Subcutaneous abdominal adipose tissue (tissue), 5 donors: ENCODE measurements at regions not wholly inside any gene's neighbourhood (a gene's known extent, or its start where the extent isn't known, plus 50 kb on each side); places are given as distances from the start of the nearest gene placed in this dataset.

Experiments
- H3K27ac ChIP-seq: one replicate; pipeline ENCODE4 v1.7.0; 2013; ENCODE audit warnings: low read depth, mild to moderate bottlenecking, inconsistent platforms, low read length, moderate library complexity
- H3K27me3 ChIP-seq, 5 donors: one replicate each; pipeline ENCODE4 v1.7.0; 2013; ENCODE audit warnings: low read length in 5 of 5, inconsistent platforms in 1 of 5; ENCODE audit not compliant: control insufficient read depth in 5 of 5, insufficient read depth in 4 of 5
- H3K36me3 ChIP-seq, 5 donors: one replicate each; pipeline ENCODE4 v1.7.0; 2013; ENCODE audit warnings: low read length in 5 of 5; ENCODE audit not compliant: control insufficient read depth in 5 of 5, insufficient read depth in 5 of 5
- H3K4me1 ChIP-seq, 5 donors: one replicate each; pipeline ENCODE4 v1.7.0; 2013; ENCODE audit warnings: low read length in 5 of 5, mild to moderate bottlenecking in 3 of 5, moderate library complexity in 1 of 5; ENCODE audit not compliant: control insufficient read depth in 5 of 5, insufficient read depth in 5 of 5
- H3K4me3 ChIP-seq, 5 donors: one replicate each; pipeline ENCODE4 v1.7.0; 2013; ENCODE audit warnings: low read length in 5 of 5, low read depth in 1 of 5
- H3K9ac ChIP-seq, 5 donors: one replicate each; pipeline ENCODE4 v1.7.0; 2013; ENCODE audit warnings: low read length in 5 of 5, mild to moderate bottlenecking in 4 of 5, moderate library complexity in 3 of 5
- H3K9me3 ChIP-seq, 5 donors: one replicate each; pipeline ENCODE4 v1.7.0; 2013; ENCODE audit warnings: low read length in 5 of 5; ENCODE audit not compliant: control insufficient read depth in 5 of 5
- donor health status: healthy.
- donor health status: healthy.
- donor health status: healthy.
- donor health status: healthy.
- donor health status: healthy.

DNA sequence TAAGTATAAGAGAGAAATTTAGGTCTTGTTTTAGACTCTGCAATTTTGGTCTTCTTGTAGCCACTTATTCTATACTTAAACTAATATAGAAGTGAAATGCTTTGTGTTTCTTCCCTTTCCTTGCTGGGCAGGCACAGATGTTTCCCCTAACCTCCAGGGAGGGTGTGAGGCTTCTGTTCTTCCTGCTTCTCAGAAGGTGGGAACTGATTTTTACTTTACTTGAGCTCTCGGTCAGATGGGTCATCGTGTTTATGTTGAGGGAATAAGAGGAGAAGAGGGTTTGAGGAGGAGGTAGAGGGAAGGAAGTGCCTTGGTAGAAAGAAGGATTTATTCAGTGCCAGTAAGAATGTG lies 92.5 kb upstream of the CXCR4 start:
- no peak overlapping the region for H3K9ac ChIP-seq
- no peak overlapping the region for H3K4me3 ChIP-seq
- H3K9me3 ChIP-seq: peaks cover 0 to 5% (median 0%) of the 10 kb centered on the region in 5 donors
- no peak overlapping the region for H3K27ac ChIP-seq
- no peaks in the 10 kb centered on the region for H3K36me3 ChIP-seq
- peaks cover 0 to 2% (median 0%) of the 10 kb centered on the region in 5 donors for H3K27me3 ChIP-seq
- peaks cover 0 to 22% (median 8%) of the 10 kb centered on the region in 5 donors for H3K4me1 ChIP-seq

DNA sequence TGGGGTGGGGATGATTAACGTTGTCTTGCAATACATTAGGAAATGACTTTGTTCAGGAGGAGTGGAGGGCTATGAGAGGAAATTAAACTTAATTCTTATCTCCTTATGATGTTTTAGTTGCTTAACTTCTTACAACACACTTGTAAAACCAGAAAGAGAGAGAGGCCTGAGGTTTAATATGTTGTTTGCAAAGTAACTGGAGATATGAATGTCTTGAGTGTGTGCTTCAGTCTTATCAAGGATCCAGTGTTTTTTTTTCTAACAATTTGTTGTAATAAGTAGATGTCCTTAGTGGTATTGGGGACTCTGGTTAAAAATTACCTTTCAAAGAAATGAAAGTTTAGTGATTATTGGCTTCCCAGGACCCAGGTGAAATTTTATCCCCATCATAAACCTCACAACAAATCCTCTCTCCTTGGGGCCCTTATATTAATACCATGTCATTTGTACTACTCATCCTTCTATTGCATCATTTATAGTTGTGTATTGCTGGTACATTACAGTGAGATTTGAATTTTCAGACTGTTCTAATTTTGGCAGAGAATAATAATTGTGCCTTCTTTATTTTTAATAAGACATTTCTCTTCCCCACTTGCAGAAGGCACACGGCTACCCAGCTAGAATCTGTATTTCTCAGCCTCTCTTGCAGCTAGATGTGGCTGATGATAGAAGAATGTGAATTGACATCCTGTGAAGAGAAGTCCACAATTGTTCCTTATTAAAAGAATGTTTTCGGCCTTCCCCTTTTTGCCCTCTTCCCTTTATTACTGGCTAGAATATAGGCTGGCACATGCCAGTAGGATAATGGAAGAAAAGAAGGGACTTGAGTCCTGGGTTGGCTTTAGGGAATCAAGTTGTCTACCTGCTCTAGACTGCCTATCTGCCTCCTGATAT lies 91.9 kb upstream of the CXCR4 start:
- H3K9me3 ChIP-seq: peaks cover 0 to 5% (median 0%) of the 10 kb centered on the region in 5 donors
- no peak overlapping the region for H3K9ac ChIP-seq
- H3K36me3 ChIP-seq: no peaks in the 10 kb centered on the region
- no peak overlapping the region for H3K4me3 ChIP-seq
- peaks cover 0 to 2% (median 0%) of the 10 kb centered on the region in 5 donors for H3K27me3 ChIP-seq
- H3K4me1 ChIP-seq: peaks cover 0 to 22% (median 8%) of the 10 kb centered on the region in 5 donors
- H3K27ac ChIP-seq: no peak overlapping the region

- Histone ChIP-seq H3K27ac (no peak overlapping the region), H3K27me3 (peaks cover 0 to 2% (median 0%) of the 10 kb centered on the region in 5 donors), H3K36me3 (no peaks in the 10 kb centered on the region), H3K9me3 (peaks cover 0 to 5% (median 0%) of the 10 kb centered on the region in 5 donors), H3K4me1 (peaks cover 0 to 13% (median 3%) of the 10 kb centered on the region in 5 donors), H3K4me3 (no peak overlapping the region), H3K9ac (no peak overlapping the region)
Observed at GRCh38 chr2:136208682-136209420, 90.9 kb upstream of the CXCR4 start.

DNA sequence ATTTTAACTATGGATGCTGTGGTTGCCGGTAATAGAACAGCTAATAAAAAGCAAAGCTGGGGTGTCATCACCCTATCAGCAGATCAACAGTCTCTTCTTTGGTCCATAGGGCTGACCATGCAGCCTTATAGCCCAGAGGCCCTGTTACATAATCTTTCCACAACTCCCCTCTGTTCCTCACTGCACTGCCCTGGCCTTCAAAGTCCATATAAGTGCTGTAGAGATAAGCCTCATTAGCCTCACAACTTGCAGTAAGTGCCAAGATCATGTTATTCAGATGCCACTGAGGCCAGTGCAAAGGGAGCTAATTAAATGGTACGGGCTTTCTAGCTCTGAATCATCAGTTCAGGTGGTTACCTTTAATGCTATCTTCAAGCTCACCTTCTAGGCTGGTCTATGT lies 89.7 kb upstream of the CXCR4 start:
- Histone ChIP-seq H3K4me3 (no peak overlapping the region), H3K36me3 (no peaks in the 10 kb centered on the region), H3K27me3 (peaks cover 0 to 2% (median 0%) of the 10 kb centered on the region in 5 donors), H3K4me1 (peaks cover 0 to 11% (median 3%) of the 10 kb centered on the region in 5 donors), H3K27ac (no peak overlapping the region), H3K9me3 (peaks cover 0 to 8% (median 0%) of the 10 kb centered on the region in 5 donors), H3K9ac (no peak overlapping the region)

GRCh38 chr2:136207030-136207623 lies 89.2 kb upstream of the CXCR4 start:
- H3K4me3 ChIP-seq: no peak overlapping the region
- no peak overlapping the region for H3K9ac ChIP-seq
- H3K4me1 ChIP-seq: peaks cover 0 to 11% (median 3%) of the 10 kb centered on the region in 5 donors
- no peak overlapping the region for H3K27ac ChIP-seq
- H3K9me3 ChIP-seq: peaks cover 0 to 9% (median 0%) of the 10 kb centered on the region in 5 donors
- no peaks in the 10 kb centered on the region for H3K36me3 ChIP-seq
- peaks cover 0 to 2% (median 0%) of the 10 kb centered on the region in 5 donors for H3K27me3 ChIP-seq

GRCh38 chr2:136206613-136207012 lies 88.7 kb upstream of the CXCR4 start:
- H3K4me3 ChIP-seq: no peak overlapping the region
- no peak overlapping the region for H3K27ac ChIP-seq
- peaks cover 0 to 11% (median 3%) of the 10 kb centered on the region in 5 donors for H3K4me1 ChIP-seq

GRCh38 chr2:136205615-136206014 lies 87.7 kb upstream of the CXCR4 start:
- Histone ChIP-seq H3K4me3 (no peak overlapping the region), H3K27me3 (peaks cover 0 to 2% (median 0%) of the 10 kb centered on the region in 5 donors), H3K9ac (no peak overlapping the region)

More at GRCh38 chr2:136206613-136207012, 88.7 kb upstream of the CXCR4 start:
- H3K9me3 ChIP-seq: peaks cover 0 to 12% (median 0%) of the 10 kb centered on the region in 5 donors
- H3K27me3 ChIP-seq: peaks cover 0 to 2% (median 0%) of the 10 kb centered on the region in 5 donors
- H3K36me3 ChIP-seq: no peaks in the 10 kb centered on the region
- H3K9ac ChIP-seq: no peak overlapping the region

GRCh38 chr2:136204971-136205370 lies 87.0 kb upstream of the CXCR4 start:
- no peak overlapping the region for H3K27ac ChIP-seq
- peaks cover 0 to 11% (median 3%) of the 10 kb centered on the region in 5 donors for H3K4me1 ChIP-seq
- H3K27me3 ChIP-seq: peaks cover 0 to 2% (median 0%) of the 10 kb centered on the region in 5 donors
- peaks cover 0 to 7% (median 0%) of the 10 kb centered on the region in 5 donors for H3K9me3 ChIP-seq
- no peak overlapping the region for H3K4me3 ChIP-seq
- H3K36me3 ChIP-seq: no peaks in the 10 kb centered on the region
- H3K9ac ChIP-seq: no peak overlapping the region

More at GRCh38 chr2:136205615-136206014, 87.7 kb upstream of the CXCR4 start:
- Histone ChIP-seq H3K27ac (no peak overlapping the region), H3K4me1 (peaks cover 0 to 11% (median 3%) of the 10 kb centered on the region in 5 donors), H3K9me3 (peaks cover 0 to 12% (median 0%) of the 10 kb centered on the region in 5 donors), H3K36me3 (no peaks in the 10 kb centered on the region)

DNA sequence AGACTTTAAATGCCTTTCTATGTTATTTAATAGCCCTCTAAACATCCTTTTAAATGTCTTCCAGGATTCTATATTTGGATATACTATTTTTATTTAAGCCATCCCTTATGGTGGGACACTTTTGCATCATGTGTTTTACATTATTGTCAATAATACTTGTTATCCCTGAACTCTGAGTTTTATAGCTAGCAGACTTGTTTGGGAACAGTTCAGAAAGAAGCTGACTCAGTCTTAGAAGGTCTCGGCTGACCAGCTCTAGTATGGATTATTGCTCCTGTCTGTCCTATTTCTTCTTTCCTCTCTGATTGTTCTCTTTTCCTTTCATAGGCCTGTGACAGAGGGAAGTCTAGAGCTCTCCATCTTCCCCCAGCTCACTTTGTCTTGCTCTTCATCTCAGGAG lies 77.3 kb upstream of the CXCR4 start:
- Histone ChIP-seq H3K9ac (no peak overlapping the region), H3K36me3 (no peaks in the 10 kb centered on the region), H3K4me1 (peaks cover 0 to 4% (median 0%) of the 10 kb centered on the region in 5 donors), H3K4me3 (no peak overlapping the region), H3K9me3 (peaks cover 0 to 2% (median 0%) of the 10 kb centered on the region in 5 donors), H3K27me3 (no peaks in the 10 kb centered on the region), H3K27ac (no peak overlapping the region)
